Epithelial cell of proximal tubule (primary cell): ENCODE measurements at regions not wholly inside any gene's neighbourhood (a gene's known extent, or its start where the extent isn't known, plus 50 kb on each side); places are given as distances from the start of the nearest gene placed in this dataset.

Source experiments
- DNase-seq: peaks from one replicate; pipeline ENCODE4 v3.0.0-alpha.2; 2011; ENCODE audit warnings: low read depth
- H3K4me3 ChIP-seq: 2 replicates; pipeline ENCODE4 v1.5.1; 2011; ENCODE audit warnings: low read depth, mild to moderate bottlenecking, low read length
- CTCF ChIP-seq: conservative IDR thresholded peaks from 2 replicates; pipeline ENCODE4 v1.5.1; 2012; ENCODE audit warnings: low read depth, mild to moderate bottlenecking, low read length

GRCh38 chr7:86970547-86970946 lies 88.9 kb downstream of the ELAPOR2 start:
- no peak overlapping the region for H3K4me3 ChIP-seq
- TF ChIP-seq CTCF, result no peak
- no peak for DNase-seq

- TF ChIP-seq CTCF, result no peak
- H3K4me3 ChIP-seq, result no peak overlapping the region
- DNase-seq, result no peak
Observed at GRCh38 chr7:86969865-86970264, 89.6 kb downstream of the ELAPOR2 start.

- H3K4me3 ChIP-seq, result no peak overlapping the region
- TF ChIP-seq CTCF, result no peak
- DNase-seq, result no peak
Observed at GRCh38 chr7:86968618-86969017, 90.8 kb downstream of the ELAPOR2 start.

GRCh38 chr7:86966916-86967315 lies 92.5 kb downstream of the ELAPOR2 start:
- DNase-seq, result no peak
- no peak overlapping the region for H3K4me3 ChIP-seq
- TF ChIP-seq CTCF, result no peak

- H3K4me3 ChIP-seq, result no peak overlapping the region
- TF ChIP-seq CTCF, result no peak
- no peak for DNase-seq
Observed at GRCh38 chr7:86965727-86966120, 93.7 kb downstream of the ELAPOR2 start.

- no peak for DNase-seq
- H3K4me3 ChIP-seq, result no peak overlapping the region
- no peak for TF ChIP-seq CTCF
Observed at GRCh38 chr7:86964973-86965726, 94.3 kb downstream of the ELAPOR2 start.

GRCh38 chr7:86963599-86964230 lies 95.7 kb downstream of the ELAPOR2 start:
- DNase-seq, result no peak
- no peak overlapping the region for H3K4me3 ChIP-seq
- TF ChIP-seq CTCF, result no peak
